A549 (cell line): ENCODE measurements at regions not wholly inside any gene's neighbourhood (a gene's known extent, or its start where the extent isn't known, plus 50 kb on each side); places are given as distances from the start of the nearest gene placed in this dataset.

Experiments used
- BHLHE40 ChIP-seq: IDR thresholded peaks from 2 replicates; pipeline ENCODE4 v1.6.1; 2012; ENCODE audit warnings: low read depth, low read length, inconsistent platforms
- ESRRA ChIP-seq: fragments of 150-350 bp; IDR thresholded peaks from 2 replicates; pipeline ENCODE4 v1.6.1; 2014; ENCODE audit warnings: mild to moderate bottlenecking, low read length, borderline replicate concordance
- JUNB ChIP-seq: fragments of >200 bp; sonication (Bioruptor Twin); formaldehyde crosslinking; IDR thresholded peaks from 2 replicates; pipeline ENCODE4 v1.6.1; 2016
- MYC ChIP-seq: IDR thresholded peaks from 2 replicates; pipeline ENCODE4 v1.6.1; 2012; ENCODE audit warnings: mild to moderate bottlenecking, inconsistent platforms, low read length, improper control_type of control experiment, borderline replicate concordance
- POLR2A ChIP-seq: IDR thresholded peaks from 2 replicates; pipeline ENCODE4 v1.6.1; 2012; ENCODE audit warnings: mild to moderate bottlenecking, low read length
- REST ChIP-seq: fragments of 200-600 bp; sonication (generic); IDR thresholded peaks from 2 replicates; pipeline ENCODE4 v1.6.1; 2016; ENCODE audit warnings: antibody characterized with exemption, mild to moderate bottlenecking, moderate library complexity
- RFX5 ChIP-seq: fragments of 450-650 bp; IDR thresholded peaks from 2 replicates; pipeline ENCODE4 v1.7.1; 2014; ENCODE audit warnings: antibody characterized with exemption, mild to moderate bottlenecking, moderate library complexity
- RNF2 ChIP-seq: fragments of 200-600 bp; sonication (generic); IDR thresholded peaks from 2 replicates; pipeline ENCODE4 v1.6.1; 2016; ENCODE audit warnings: low read depth, mild to moderate bottlenecking, antibody characterized with exemption, moderate library complexity, borderline replicate concordance
- SMC3 ChIP-seq: fragments of >200 bp; sonication (Bioruptor Twin); formaldehyde crosslinking; IDR thresholded peaks from 3 replicates; pipeline ENCODE4 v1.6.1; 2018; ENCODE audit warnings: inconsistent platforms
- ZFP36 ChIP-seq: fragments of 450-650 bp; IDR thresholded peaks from 2 replicates; pipeline ENCODE4 v1.6.1; 2014; ENCODE audit warnings: borderline replicate concordance; ENCODE audit not compliant: partially characterized antibody
- TF ChIP-seq, protein P1 (sequence below): fragments of >200 bp; sonication (Bioruptor Twin); formaldehyde crosslinking; IDR thresholded peaks from 3 replicates; pipeline ENCODE4 v1.5.1; 2016
- TF ChIP-seq, protein P2 (sequence below): fragments of 450-650 bp; IDR thresholded peaks from 2 replicates; pipeline ENCODE4 v1.6.1; 2014; ENCODE audit warnings: antibody characterized with exemption

- TF ChIP-seq REST (no peak), MYC (no peak), POLR2A (no peak), SMC3 (no peak), BHLHE40 (no peak), ESRRA (no peak), RNF2 (no peak), ZFP36 (no peak), JUNB (no peak), RFX5 (no peak)
- TF ChIP-seq, protein P1, sequence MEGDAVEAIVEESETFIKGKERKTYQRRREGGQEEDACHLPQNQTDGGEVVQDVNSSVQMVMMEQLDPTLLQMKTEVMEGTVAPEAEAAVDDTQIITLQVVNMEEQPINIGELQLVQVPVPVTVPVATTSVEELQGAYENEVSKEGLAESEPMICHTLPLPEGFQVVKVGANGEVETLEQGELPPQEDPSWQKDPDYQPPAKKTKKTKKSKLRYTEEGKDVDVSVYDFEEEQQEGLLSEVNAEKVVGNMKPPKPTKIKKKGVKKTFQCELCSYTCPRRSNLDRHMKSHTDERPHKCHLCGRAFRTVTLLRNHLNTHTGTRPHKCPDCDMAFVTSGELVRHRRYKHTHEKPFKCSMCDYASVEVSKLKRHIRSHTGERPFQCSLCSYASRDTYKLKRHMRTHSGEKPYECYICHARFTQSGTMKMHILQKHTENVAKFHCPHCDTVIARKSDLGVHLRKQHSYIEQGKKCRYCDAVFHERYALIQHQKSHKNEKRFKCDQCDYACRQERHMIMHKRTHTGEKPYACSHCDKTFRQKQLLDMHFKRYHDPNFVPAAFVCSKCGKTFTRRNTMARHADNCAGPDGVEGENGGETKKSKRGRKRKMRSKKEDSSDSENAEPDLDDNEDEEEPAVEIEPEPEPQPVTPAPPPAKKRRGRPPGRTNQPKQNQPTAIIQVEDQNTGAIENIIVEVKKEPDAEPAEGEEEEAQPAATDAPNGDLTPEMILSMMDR = no peak
- TF ChIP-seq, protein P2, sequence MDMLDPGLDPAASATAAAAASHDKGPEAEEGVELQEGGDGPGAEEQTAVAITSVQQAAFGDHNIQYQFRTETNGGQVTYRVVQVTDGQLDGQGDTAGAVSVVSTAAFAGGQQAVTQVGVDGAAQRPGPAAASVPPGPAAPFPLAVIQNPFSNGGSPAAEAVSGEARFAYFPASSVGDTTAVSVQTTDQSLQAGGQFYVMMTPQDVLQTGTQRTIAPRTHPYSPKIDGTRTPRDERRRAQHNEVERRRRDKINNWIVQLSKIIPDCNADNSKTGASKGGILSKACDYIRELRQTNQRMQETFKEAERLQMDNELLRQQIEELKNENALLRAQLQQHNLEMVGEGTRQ = no peak
These were observed 184.5 kb upstream of the BMPER start for GRCh38 chr7:33720870-33721269.
